Gastrocnemius medialis (tissue), 4 donors: ENCODE measurements at regions not wholly inside any gene's neighbourhood (a gene's known extent, or its start where the extent isn't known, plus 50 kb on each side); places are given as distances from the start of the nearest gene placed in this dataset.

Experiments
- CTCF ChIP-seq, 5 experiments: fragments of 450-650 bp in 3 of 5; fragments of 200-600 bp in 2 of 5; sonication (generic) in 2 of 5; IDR thresholded peaks in 4 of 5; conservative IDR thresholded peaks in 1 of 5; 1 replicate in 4 of 5; 2 replicates in 1 of 5; pipeline ENCODE4 v1.5.1; 2016 to 2019; ENCODE audit warnings: antibody characterized with exemption in 5 of 5, mild to moderate bottlenecking in 3 of 5, moderate library complexity in 3 of 5
- POLR2A ChIP-seq, 2 donors: fragments of 450-650 bp; IDR thresholded peaks; one replicate each; pipeline ENCODE4 v1.6.1; 2017; ENCODE audit warnings: antibody characterized with exemption in 2 of 2, mild to moderate bottlenecking in 2 of 2, moderate library complexity in 2 of 2

DNA sequence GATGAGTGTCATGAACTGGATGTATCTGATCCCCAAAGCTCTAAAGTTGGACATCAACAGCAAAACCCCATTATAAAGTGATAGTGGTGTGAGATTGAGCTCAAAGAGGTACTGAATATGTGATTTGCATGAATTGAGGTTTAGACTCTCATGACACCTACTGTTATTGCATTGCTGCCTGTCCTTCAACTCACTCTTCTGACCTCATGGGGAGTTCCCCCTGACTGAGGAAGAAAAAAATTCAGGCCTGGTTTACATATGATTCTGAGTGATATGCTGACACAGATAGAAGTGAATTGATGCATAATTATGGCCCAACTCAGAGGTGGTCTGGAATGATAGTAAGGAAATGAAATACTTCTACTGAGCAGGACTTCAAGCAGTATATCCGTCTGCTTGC, 76.2 kb upstream of the CHD1 start:
- no peak for TF ChIP-seq POLR2A (IDR thresholded peaks at IDR 0.05)
- no peak for TF ChIP-seq CTCF (IDR thresholded peaks at IDR 0.05 in 4 of 5, conservative IDR thresholded peaks at IDR 0.05 in 1 of 5)
